Calu3 (cell line): ENCODE measurements at regions not wholly inside any gene's neighbourhood (a gene's known extent, or its start where the extent isn't known, plus 50 kb on each side); places are given as distances from the start of the nearest gene placed in this dataset.
A peak's percentile ranks its signal among the peaks of the same experiment; 100 is the strongest.
"Not testable (repeated sequence)": the region's sequence is repeated elsewhere in the genome, so short reads cannot be mapped to it uniquely, and the experiment has no call there.

Experiments
- BruUV-seq: library from RNA; stranded (reverse); fragments of 400-500 nt; replicated peaks from 2 replicates; lab custom pipeline; 2021; lab: Mats Ljungman, UMichigan
- CTCF ChIA-PET: fragments of 300-600 bp; sonication (Branson Sonifier 250); formaldehyde crosslinking; loops from one replicate; lab custom pipeline; 2022; ENCODE audit warnings: antibody characterized with exemption; lab: Charles Lee
- DNase-seq: peaks from one replicate; pipeline ENCODE4 v3.0.0; 2022
- H3K27ac Mint-ChIP-seq: one replicate; pipeline ENCODE4 v1.8.0; 2022; ENCODE audit warnings: mixed read lengths; ENCODE audit not compliant: unreplicated experiment
- H3K27me3 Mint-ChIP-seq: one replicate; pipeline ENCODE4 v1.8.0; 2022; ENCODE audit warnings: mixed read lengths; ENCODE audit not compliant: unreplicated experiment
- H3K36me3 Mint-ChIP-seq: one replicate; pipeline ENCODE4 v1.8.0; 2022; ENCODE audit warnings: mild to moderate bottlenecking, moderate library complexity, mixed read lengths; ENCODE audit not compliant: insufficient read depth, unreplicated experiment
- H3K4me1 Mint-ChIP-seq: one replicate; pipeline ENCODE4 v1.8.0; 2022; ENCODE audit warnings: mild to moderate bottlenecking, low read depth, mixed read lengths; ENCODE audit not compliant: unreplicated experiment
- H3K4me3 Mint-ChIP-seq: one replicate; pipeline ENCODE4 v1.8.0; 2022; ENCODE audit warnings: mild to moderate bottlenecking, low read depth, moderate library complexity, mixed read lengths; ENCODE audit not compliant: unreplicated experiment
- H3K9me3 Mint-ChIP-seq: one replicate; pipeline ENCODE4 v1.8.0; 2022; ENCODE audit warnings: low read depth, mixed read lengths; ENCODE audit not compliant: unreplicated experiment
- intact Hi-C: fragments of 100-400 bp; cut with micrococcal nuclease; formaldehyde crosslinking; loops from one replicate; pipeline ENCODE4 v1.10.0; 2022; ENCODE audit not compliant: unreplicated experiment

GRCh38 chr16:33827522-33827921 is 368.1 kb downstream of the TP53TG3F start:
- intact Hi-C loops, H3K4me3 Mint-ChIP-seq, DNase-seq, H3K27me3 Mint-ChIP-seq, CTCF ChIA-PET, H3K9me3 Mint-ChIP-seq, H3K27ac Mint-ChIP-seq, H3K36me3 Mint-ChIP-seq, H3K4me1 Mint-ChIP-seq, BruUV-seq: not testable (repeated sequence)

- H3K9me3 Mint-ChIP-seq, H3K4me1 Mint-ChIP-seq, intact Hi-C loops, H3K27me3 Mint-ChIP-seq, CTCF ChIA-PET, DNase-seq, H3K36me3 Mint-ChIP-seq, BruUV-seq, H3K4me3 Mint-ChIP-seq, H3K27ac Mint-ChIP-seq: not testable (repeated sequence)
Observed at GRCh38 chr16:33839157-33839556, 379.7 kb downstream of the TP53TG3F start.

- BruUV-seq, intact Hi-C loops, H3K27ac Mint-ChIP-seq, H3K27me3 Mint-ChIP-seq, CTCF ChIA-PET, H3K4me3 Mint-ChIP-seq, H3K9me3 Mint-ChIP-seq, H3K4me1 Mint-ChIP-seq, H3K36me3 Mint-ChIP-seq: not testable (repeated sequence)
- peak; percentile 14 for DNase-seq
Observed at GRCh38 chr16:33844533-33844932, 385.1 kb downstream of the TP53TG3F start.
